HL-60 (cell line): ENCODE measurements at regions not wholly inside any gene's neighbourhood (a gene's known extent, or its start where the extent isn't known, plus 50 kb on each side); places are given as distances from the start of the nearest gene placed in this dataset.

Experiments
- DNase-seq, 2 experiments: peaks; one replicate each; pipeline ENCODE4 v3.0.0-alpha.2; 2010 to 2020; ENCODE audit warnings: low read depth in 1 of 2, low spot score in 1 of 2
- H3K27ac ChIP-seq: fragments of 250-450 bp; sonication (Bioruptor Pico); replicated peaks from 2 replicates; pipeline ENCODE4 v1.5.1; 2020; ENCODE audit warnings: mild to moderate bottlenecking, moderate library complexity
- H3K27me3 ChIP-seq: fragments of 250-450 bp; sonication (Bioruptor Pico); 2 replicates; pipeline ENCODE4 v1.5.1; 2021; ENCODE audit warnings: mild to moderate bottlenecking, moderate library complexity; ENCODE audit not compliant: insufficient read depth, poor library complexity, severe bottlenecking
- H3K4me3 ChIP-seq: replicated peaks from 2 replicates; pipeline ENCODE4 v1.5.1; 2011; ENCODE audit warnings: mild to moderate bottlenecking, control low read depth, low read length; ENCODE audit not compliant: insufficient read depth
- GABPA ChIP-seq: IDR thresholded peaks from 2 replicates; pipeline ENCODE4 v1.6.1; 2012; ENCODE audit warnings: low read depth
- POLR2AphosphoS5 ChIP-seq: IDR thresholded peaks from 2 replicates; pipeline ENCODE4 v1.6.1; 2012; ENCODE audit warnings: low read depth
- SPI1 ChIP-seq: IDR thresholded peaks from 2 replicates; pipeline ENCODE4 v1.6.1; 2012; ENCODE audit warnings: low read depth, mild to moderate bottlenecking, borderline replicate concordance
- TF ChIP-seq, protein P1 (sequence below): IDR thresholded peaks from 2 replicates; pipeline ENCODE4 v1.6.1; 2012; ENCODE audit warnings: low read depth; ENCODE audit not compliant: insufficient replicate concordance
- TF ChIP-seq, protein P2 (sequence below): IDR thresholded peaks from one replicate; pipeline ENCODE4 v1.5.1; 2011; ENCODE audit warnings: low read length, control low read depth, inconsistent platforms; ENCODE audit not compliant: insufficient read depth

DNA sequence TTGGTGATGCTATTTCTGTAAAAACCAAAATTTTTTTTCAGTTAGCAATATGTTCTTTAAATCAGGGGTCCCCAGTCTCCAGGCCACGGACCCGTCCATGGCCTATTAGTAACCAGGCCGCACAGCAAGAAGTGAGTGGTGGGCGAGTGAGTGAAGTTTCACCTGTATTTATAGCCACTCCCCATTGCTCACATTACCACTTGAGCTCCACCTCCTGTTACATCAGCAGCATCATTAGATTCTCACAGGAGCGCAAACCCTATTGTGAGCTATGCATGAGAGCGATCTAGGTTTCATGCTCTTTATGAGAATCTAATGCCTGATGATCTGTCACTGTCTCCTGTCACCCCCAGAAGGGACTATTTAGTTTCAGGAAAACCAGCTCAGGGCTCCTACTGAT lies 58.9 kb upstream of the SLC7A1 start:
- no peak for DNase-seq
- Histone ChIP-seq H3K27ac (no peak overlapping the region), H3K4me3 (no peak overlapping the region), H3K27me3 (no peaks in the 10 kb centered on the region)
- TF ChIP-seq, protein P1, sequence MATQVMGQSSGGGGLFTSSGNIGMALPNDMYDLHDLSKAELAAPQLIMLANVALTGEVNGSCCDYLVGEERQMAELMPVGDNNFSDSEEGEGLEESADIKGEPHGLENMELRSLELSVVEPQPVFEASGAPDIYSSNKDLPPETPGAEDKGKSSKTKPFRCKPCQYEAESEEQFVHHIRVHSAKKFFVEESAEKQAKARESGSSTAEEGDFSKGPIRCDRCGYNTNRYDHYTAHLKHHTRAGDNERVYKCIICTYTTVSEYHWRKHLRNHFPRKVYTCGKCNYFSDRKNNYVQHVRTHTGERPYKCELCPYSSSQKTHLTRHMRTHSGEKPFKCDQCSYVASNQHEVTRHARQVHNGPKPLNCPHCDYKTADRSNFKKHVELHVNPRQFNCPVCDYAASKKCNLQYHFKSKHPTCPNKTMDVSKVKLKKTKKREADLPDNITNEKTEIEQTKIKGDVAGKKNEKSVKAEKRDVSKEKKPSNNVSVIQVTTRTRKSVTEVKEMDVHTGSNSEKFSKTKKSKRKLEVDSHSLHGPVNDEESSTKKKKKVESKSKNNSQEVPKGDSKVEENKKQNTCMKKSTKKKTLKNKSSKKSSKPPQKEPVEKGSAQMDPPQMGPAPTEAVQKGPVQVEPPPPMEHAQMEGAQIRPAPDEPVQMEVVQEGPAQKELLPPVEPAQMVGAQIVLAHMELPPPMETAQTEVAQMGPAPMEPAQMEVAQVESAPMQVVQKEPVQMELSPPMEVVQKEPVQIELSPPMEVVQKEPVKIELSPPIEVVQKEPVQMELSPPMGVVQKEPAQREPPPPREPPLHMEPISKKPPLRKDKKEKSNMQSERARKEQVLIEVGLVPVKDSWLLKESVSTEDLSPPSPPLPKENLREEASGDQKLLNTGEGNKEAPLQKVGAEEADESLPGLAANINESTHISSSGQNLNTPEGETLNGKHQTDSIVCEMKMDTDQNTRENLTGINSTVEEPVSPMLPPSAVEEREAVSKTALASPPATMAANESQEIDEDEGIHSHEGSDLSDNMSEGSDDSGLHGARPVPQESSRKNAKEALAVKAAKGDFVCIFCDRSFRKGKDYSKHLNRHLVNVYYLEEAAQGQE, result no peak
- TF ChIP-seq POLR2AphosphoS5, result no peak
- TF ChIP-seq GABPA, result no peak
- TF ChIP-seq, protein P2, sequence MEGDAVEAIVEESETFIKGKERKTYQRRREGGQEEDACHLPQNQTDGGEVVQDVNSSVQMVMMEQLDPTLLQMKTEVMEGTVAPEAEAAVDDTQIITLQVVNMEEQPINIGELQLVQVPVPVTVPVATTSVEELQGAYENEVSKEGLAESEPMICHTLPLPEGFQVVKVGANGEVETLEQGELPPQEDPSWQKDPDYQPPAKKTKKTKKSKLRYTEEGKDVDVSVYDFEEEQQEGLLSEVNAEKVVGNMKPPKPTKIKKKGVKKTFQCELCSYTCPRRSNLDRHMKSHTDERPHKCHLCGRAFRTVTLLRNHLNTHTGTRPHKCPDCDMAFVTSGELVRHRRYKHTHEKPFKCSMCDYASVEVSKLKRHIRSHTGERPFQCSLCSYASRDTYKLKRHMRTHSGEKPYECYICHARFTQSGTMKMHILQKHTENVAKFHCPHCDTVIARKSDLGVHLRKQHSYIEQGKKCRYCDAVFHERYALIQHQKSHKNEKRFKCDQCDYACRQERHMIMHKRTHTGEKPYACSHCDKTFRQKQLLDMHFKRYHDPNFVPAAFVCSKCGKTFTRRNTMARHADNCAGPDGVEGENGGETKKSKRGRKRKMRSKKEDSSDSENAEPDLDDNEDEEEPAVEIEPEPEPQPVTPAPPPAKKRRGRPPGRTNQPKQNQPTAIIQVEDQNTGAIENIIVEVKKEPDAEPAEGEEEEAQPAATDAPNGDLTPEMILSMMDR, result no peak
- no peak for TF ChIP-seq SPI1

DNA sequence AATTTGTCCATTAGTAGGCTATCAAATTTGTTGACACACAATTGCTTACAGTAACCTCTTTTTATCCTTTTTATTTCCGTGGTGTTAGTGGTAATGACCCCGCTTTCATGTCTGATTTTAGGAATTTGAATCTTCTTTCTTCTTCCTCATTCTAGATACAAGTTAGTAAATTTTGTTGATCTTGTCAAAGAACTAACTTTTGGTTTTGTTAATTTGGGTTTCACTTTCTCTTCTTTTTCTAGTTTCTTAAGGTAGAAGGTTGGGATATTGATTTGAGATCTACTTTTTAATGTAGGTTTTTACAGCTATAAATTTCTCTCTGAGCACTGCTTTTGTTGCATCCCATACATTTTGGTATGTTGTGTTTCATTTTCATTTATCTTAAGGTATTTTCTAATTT lies 53.3 kb upstream of the SLC7A1 start:
- no peak for DNase-seq
- Histone ChIP-seq H3K27ac (no peak overlapping the region), H3K4me3 (no peak overlapping the region), H3K27me3 (no peaks in the 10 kb centered on the region)
- TF ChIP-seq, protein P2, result no peak
- TF ChIP-seq, protein P1, result no peak
- TF ChIP-seq POLR2AphosphoS5 (no peak), SPI1 (no peak), GABPA (no peak)
